K562 (cell line): ENCODE measurements at regions not wholly inside any gene's neighbourhood (a gene's known extent, or its start where the extent isn't known, plus 50 kb on each side); places are given as distances from the start of the nearest gene placed in this dataset.

Source experiments
- ATAC-seq: fragments of 200-7000 bp; cut with Tn5 transposase; 3 replicates; pipeline ENCODE4 v1.9.1; 2020; ENCODE audit warnings: moderate library complexity
- BruUV-seq: library from RNA; stranded (reverse); fragments of 400-500 nt; replicated peaks from 2 replicates; lab custom pipeline; 2021; lab: Mats Ljungman, UMichigan
- CTCF ChIA-PET: fragments of 300-600 bp; formaldehyde crosslinking; extraction: SDS; loops from one replicate; lab custom pipeline; 2021; ENCODE audit warnings: low intra/inter-chr PET ratio; lab: Yijun Ruan, JAX
- POLR2A ChIA-PET: fragments of 300-600, 350-650 bp; sonication (Branson Sonifier 250); formaldehyde crosslinking; extraction: SDS; loops from one replicate; lab custom pipeline; 2021; ENCODE audit warnings: antibody characterized with exemption, inconsistent platforms; lab: Yijun Ruan, JAX
- DNase-seq, 4 experiments: peaks; one replicate each; pipeline versions ENCODE4 v3.0.0 to v3.0.0-alpha.2; 2011 to 2018; ENCODE audit warnings: low spot score in 3 of 4, mixed read lengths in 3 of 4; ENCODE audit errors: extremely low read depth in 1 of 4
- FAIRE-seq: peaks from 2 replicates; lab custom pipeline; 2011; peaks lifted over from hg19 to GRCh38; lab: Jason Lieb, UNC
- H2AFZ ChIP-seq: 2 replicates; pipeline ENCODE4 v1.6.0; 2011; ENCODE audit warnings: low read depth, low read length, control low read depth, inconsistent platforms
- H3K27ac ChIP-seq: fragments of 200-600 bp; 3 replicates; pipeline ENCODE4 v1.8.0; 2011; ENCODE audit warnings: low read depth, mild to moderate bottlenecking, control low read depth, inconsistent platforms, low read length, moderate library complexity, mixed read lengths; ENCODE audit errors: extremely low read depth
- H3K27me3 ChIP-seq, 2 experiments: fragments of 300-600 bp in 1 of 2; 2 replicates in 1 of 2; 3 replicates in 1 of 2; pipeline versions ENCODE4 v1.6.0 to v1.8.0; 2011; ENCODE audit warnings: inconsistent platforms in 2 of 2, low read length in 2 of 2, mild to moderate bottlenecking in 1 of 2, mixed read lengths in 1 of 2, moderate library complexity in 1 of 2; ENCODE audit not compliant: control insufficient read depth in 2 of 2, insufficient read depth in 2 of 2
- H3K36me3 ChIP-seq: fragments of 300-600 bp; 3 replicates; pipeline ENCODE4 v1.8.0; 2011; ENCODE audit warnings: mild to moderate bottlenecking, low read length, inconsistent platforms; ENCODE audit not compliant: control insufficient read depth, insufficient read depth
- H3K4me1 ChIP-seq, 2 experiments: fragments of 200-600 bp in 1 of 2; replicated peaks in 1 of 2; 2 replicates in 1 of 2; 3 replicates in 1 of 2; pipeline versions ENCODE4 v1.5.1 to v1.8.0; 2011; ENCODE audit warnings: inconsistent platforms in 2 of 2, low read length in 2 of 2, mild to moderate bottlenecking in 1 of 2, mixed read lengths in 1 of 2, moderate library complexity in 1 of 2; ENCODE audit not compliant: control insufficient read depth in 2 of 2, insufficient read depth in 2 of 2
- H3K4me2 ChIP-seq: 2 replicates; pipeline ENCODE4 v1.6.1; 2011; ENCODE audit warnings: low read length, control low read depth, inconsistent platforms, mixed read lengths; ENCODE audit not compliant: insufficient read depth
- H3K4me3 ChIP-seq: fragments of 200-600 bp; sonication (generic), shearing (Covaris generic); 2 replicates; pipeline ENCODE4 v1.5.1; 2016; ENCODE audit warnings: control low read depth, inconsistent platforms
- H3K79me2 ChIP-seq: fragments of 200-600 bp; 3 replicates; pipeline ENCODE4 v1.8.0; 2011; ENCODE audit warnings: low read length, inconsistent platforms; ENCODE audit not compliant: control insufficient read depth, insufficient read depth
- H3K9ac ChIP-seq, 2 experiments: 2 replicates each; pipeline versions ENCODE4 v1.6.0 to v1.6.1; 2011; ENCODE audit warnings: low read depth in 2 of 2, low read length in 2 of 2, control low read depth in 1 of 2, inconsistent platforms in 1 of 2, mild to moderate bottlenecking in 1 of 2, mixed read lengths in 1 of 2; ENCODE audit not compliant: insufficient read depth in 1 of 2
- H3K9me1 ChIP-seq: one replicate; pipeline ENCODE4 v1.6.0; 2011; ENCODE audit warnings: inconsistent platforms, mild to moderate bottlenecking, low read length, moderate library complexity; ENCODE audit not compliant: control insufficient read depth, insufficient read depth
- H3K9me3 ChIP-seq: replicated peaks from 2 replicates; pipeline ENCODE4 v1.5.1; 2011; ENCODE audit warnings: low read depth, low read length, inconsistent platforms; ENCODE audit not compliant: control insufficient read depth, insufficient read depth
- H4K20me1 ChIP-seq: replicated peaks from 2 replicates; pipeline ENCODE4 v1.6.1; 2011; ENCODE audit warnings: low read length, inconsistent platforms, mixed read lengths; ENCODE audit not compliant: control insufficient read depth, insufficient read depth
- ATF1 ChIP-seq, 2 experiments: fragments of 450-650 bp in 1 of 2; IDR thresholded peaks; 2 replicates each; pipeline ENCODE4 v1.6.1; 2016; ENCODE audit warnings: missing compliant biosample characterization in 1 of 2, missing genetic modification characterization in 1 of 2
- ATF3 ChIP-seq, 2 experiments: fragments of 450-650 bp in 1 of 2; sonication (generic) in 1 of 2; formaldehyde crosslinking in 1 of 2; IDR thresholded peaks in 1 of 2; conservative IDR thresholded peaks in 1 of 2; 2 replicates each; pipeline versions ENCODE4 v1.6.1 to v1.8.1; 2016 to 2023; ENCODE audit warnings: mild to moderate bottlenecking in 2 of 2, moderate library complexity in 2 of 2, inconsistent platforms in 1 of 2, missing genetic modification reagents in 1 of 2
- CBFA2T3 ChIP-seq: fragments of 450-650 bp; IDR thresholded peaks from 2 replicates; pipeline ENCODE4 v1.6.1; 2017
- CEBPG ChIP-seq, 3 experiments: fragments of 200-800 bp in 1 of 3; sonication (Bioruptor generic) in 1 of 3; sonication (generic) in 1 of 3; formaldehyde crosslinking in 1 of 3; IDR thresholded peaks in 2 of 3; conservative IDR thresholded peaks in 1 of 3; 2 replicates each; pipeline versions ENCODE4 v1.6.1 to v1.8.0; 2016 to 2022; ENCODE audit warnings: missing compliant biosample characterization in 2 of 3, missing genetic modification characterization in 2 of 3, mild to moderate bottlenecking in 1 of 3, missing genetic modification reagents in 1 of 3
- KDM1A ChIP-seq, 2 experiments: fragments of 450-650 bp; IDR thresholded peaks; 2 replicates each; pipeline ENCODE4 v1.6.1; 2016; ENCODE audit warnings: mild to moderate bottlenecking in 2 of 2
- MBD1 ChIP-seq: fragments of 250-450 bp; sonication (Bioruptor Pico); IDR thresholded peaks from 2 replicates; pipeline ENCODE4 v1.8.0; 2022; ENCODE audit warnings: inconsistent platforms
- MCM7 ChIP-seq, 2 experiments: fragments of 450-650 bp; IDR thresholded peaks; 2 replicates each; pipeline ENCODE4 v1.6.1; 2016 to 2018
- SAFB ChIP-seq: fragments of 200-400 bp; formaldehyde crosslinking; IDR thresholded peaks from 2 replicates; pipeline ENCODE4 v1.6.1; 2017; ENCODE audit warnings: low read depth, low read length, borderline replicate concordance
- SMARCA5 ChIP-seq: fragments of 450-650 bp; IDR thresholded peaks from 2 replicates; pipeline ENCODE4 v1.6.1; 2016
- SNRNP70 ChIP-seq: fragments of 200-400 bp; formaldehyde crosslinking; optimal IDR thresholded peaks from 2 replicates; pipeline ENCODE3; 2017; ENCODE audit warnings: low read depth, low read length
- SP1 ChIP-seq: sonication (generic); formaldehyde crosslinking; IDR thresholded peaks from 2 replicates; pipeline ENCODE4 v1.8.1; 2022; ENCODE audit warnings: mild to moderate bottlenecking, missing genetic modification reagents
- SUPT5H ChIP-seq: fragments of 450-650 bp; IDR thresholded peaks from 2 replicates; pipeline ENCODE4 v1.6.1; 2016
- XRCC5 ChIP-seq: fragments of 200-400 bp; formaldehyde crosslinking; IDR thresholded peaks from 2 replicates; pipeline ENCODE4 v1.6.1; 2017; ENCODE audit warnings: low read depth, mild to moderate bottlenecking, low read length
- ZNF431 ChIP-seq: sonication (generic); formaldehyde crosslinking; IDR thresholded peaks from 2 replicates; pipeline ENCODE4 v1.8.0; 2022; ENCODE audit warnings: mild to moderate bottlenecking, missing genetic modification reagents
- WGBS: fragments of 100-300 bp; shearing (Covaris generic); methylation state at CpG from one replicate; pipeline ENCODE4 v1.1.6; 2016; ENCODE audit warnings: low coverage, mixed read lengths; ENCODE audit not compliant: insufficient coverage; ENCODE audit errors: missing lambda C conversion rate; 5-methylcytosine and 5-hydroxymethylcytosine counted together
- in situ Hi-C: fragments of 300-500 bp; cut with MboI; formaldehyde crosslinking; loops from 4 replicates; pipeline ENCODE4 v1.15.0; 2018; ENCODE audit warnings: inconsistent platforms, mixed read lengths
- intact Hi-C: fragments of 100-400 bp; cut with micrococcal nuclease; formaldehyde crosslinking; loops from 2 replicates; pipeline ENCODE4 v1.14.2; 2022
- TF ChIP-seq, protein P1 (sequence below): fragments of 450-650 bp; formaldehyde crosslinking; IDR thresholded peaks from 2 replicates; pipeline ENCODE4 v1.4.0; 2022; ENCODE audit warnings: mild to moderate bottlenecking, moderate library complexity

- Histone ChIP-seq H2AFZ (no peak overlapping the region), H3K4me1 (no peaks in the 10 kb centered on the region), H4K20me1 (no peaks in the 10 kb centered on the region), H3K4me2 (no peak overlapping the region), H3K9me3 (no peaks in the 10 kb centered on the region), H3K9me1 (no peaks in the 10 kb centered on the region), H3K27me3 (no peaks in the 10 kb centered on the region), H3K36me3 (no peaks in the 10 kb centered on the region), H3K27ac (no peak overlapping the region), H3K9ac (no peak overlapping the region), H3K4me3 (no peak overlapping the region), H3K79me2 (no peaks in the 10 kb centered on the region)
- intact Hi-C loops: no loop called here
- DNase-seq: no peak
- no peak for ATAC-seq
- no TSS peak for BruUV-seq
- TF ChIP-seq KDM1A (IDR thresholded peaks at IDR 0.05) (0 out of 4 replicates have a peak, but pooled peaks of 1 of the 2 experiments have one; percentile 32), SP1 (CRISPR knock-in tag) (no peak), ATF1 (CRISPR knock-in tag; IDR thresholded peaks at IDR 0.05) (no peak), ATF1 (tag; IDR thresholded peaks at IDR 0.05) (no peak), MCM7 (IDR thresholded peaks at IDR 0.05) (no peak), SAFB (no peak), CBFA2T3 (no peak), ZNF431 (CRISPR knock-in tag) (no peak), CEBPG (CRISPR knock-in tag; IDR thresholded peaks at IDR 0.05) (peak; percentile 21; the same call in 1 of the 2 replicates), CEBPG (tag; conservative IDR thresholded peaks at IDR 0.05 in 1 of 2, IDR thresholded peaks at IDR 0.05 in 1 of 2) (peak; percentile 9 to 27; a peak in 1 of 4 replicates), ATF3 (IDR thresholded peaks at IDR 0.05) (peak; percentile 24), ATF3 (CRISPR knock-in tag; conservative IDR thresholded peaks at IDR 0.05) (no peak), XRCC5 (no peak), MBD1 (CRISPR knock-in tag) (no peak), SMARCA5 (no peak), SUPT5H (no peak), SNRNP70 (no peak)
- TF ChIP-seq, protein P1, sequence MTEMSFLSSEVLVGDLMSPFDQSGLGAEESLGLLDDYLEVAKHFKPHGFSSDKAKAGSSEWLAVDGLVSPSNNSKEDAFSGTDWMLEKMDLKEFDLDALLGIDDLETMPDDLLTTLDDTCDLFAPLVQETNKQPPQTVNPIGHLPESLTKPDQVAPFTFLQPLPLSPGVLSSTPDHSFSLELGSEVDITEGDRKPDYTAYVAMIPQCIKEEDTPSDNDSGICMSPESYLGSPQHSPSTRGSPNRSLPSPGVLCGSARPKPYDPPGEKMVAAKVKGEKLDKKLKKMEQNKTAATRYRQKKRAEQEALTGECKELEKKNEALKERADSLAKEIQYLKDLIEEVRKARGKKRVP (CRISPR knock-in tag): 0 out of 2 replicates have a peak, but pooled peaks have one; percentile 10
- 0% methylated on average over 12 of the region's 12 CpGs for WGBS
- FAIRE-seq: no peak
- in situ Hi-C loops: no loop called here
- CTCF ChIA-PET: no interaction called here
- POLR2A ChIA-PET: no interaction called here
These were observed 983.4 kb downstream of the EFNB2 start for GRCh38 chr13:105552078-105552477.
